ENCODE measurements at regions not wholly inside any gene's neighbourhood (a gene's known extent, or its start where the extent isn't known, plus 50 kb on each side); places are given as distances from the start of the nearest gene placed in this dataset.

GRCh38 chr9:38315085-38315595 is 77.4 kb upstream of the ALDH1B1 start:
- H4K20me1 ChIP-seq (ENCODE audit: insufficient read depth, low read length), result no peaks in the 10 kb centered on the region
- TF ChIP-seq CTCF (IDR thresholded peaks at IDR 0.05), result no peak
- Mint-ChIP-seq H3K9me3 (peaks cover 0 to 4% (median 0%) of the 10 kb centered on the region in 7 donors), H3K36me3 (no peaks in the 10 kb centered on the region), H3K4me1 (no peaks in the 10 kb centered on the region), H3K4me3 (no peak overlapping the region), H3K27ac (no peak overlapping the region), H3K27me3 (ENCODE audit: low read depth in 3 of 3) (peaks cover 4 to 14% (median 4%) of the 10 kb centered on the region in 3 donors)
- H3K9ac ChIP-seq (ENCODE audit: insufficient read depth, low read length, poor library complexity, severe bottlenecking), result no peak overlapping the region
- no peak for DNase-seq
- H3K27ac ChIP-seq (ENCODE audit: low read depth in 1 of 2, low read length in 2 of 2), result no peak overlapping the region
- no peaks in the 10 kb centered on the region for H3K4me1 ChIP-seq (ENCODE audit: control insufficient read depth in 1 of 2, insufficient read depth in 2 of 2, low read length in 2 of 2)
- H2AFZ ChIP-seq (ENCODE audit: insufficient read depth, low read depth, low read length, poor library complexity, severe bottlenecking), result no peak overlapping the region
- H3K9me3 ChIP-seq (replicated peaks in 1 of 2; ENCODE audit: control insufficient read depth in 1 of 2, insufficient read depth in 1 of 2, low read length in 2 of 2), result no peaks in the 10 kb centered on the region
- no peaks in the 10 kb centered on the region for H3K36me3 ChIP-seq (replicated peaks in 1 of 2; ENCODE audit: control insufficient read depth in 1 of 2, insufficient read depth in 2 of 2, low read length in 2 of 2)
- no peaks in the 10 kb centered on the region for H3K79me2 ChIP-seq (ENCODE audit: insufficient read depth, low read length)
- no peaks in the 10 kb centered on the region for H3K27me3 ChIP-seq (ENCODE audit: control insufficient read depth in 2 of 2, insufficient read depth in 2 of 2, low read length in 2 of 2)
- no peak overlapping the region for H3K4me3 ChIP-seq (replicated peaks in 1 of 3; ENCODE audit: low read depth in 2 of 3, low read length in 3 of 3)
- WGBS (ENCODE audit: insufficient coverage), result 89% methylated on average over 9 of the region's 9 CpGs
- intact Hi-C loops (cut with micrococcal nuclease), result no loop called here
- H3K4me2 ChIP-seq (replicated peaks; ENCODE audit: extremely low read depth, low read length, poor library complexity, severe bottlenecking), result no peak overlapping the region

GRCh38 chr9:38313421-38313820 is 79.1 kb upstream of the ALDH1B1 start:
- Histone ChIP-seq H3K27me3 (ENCODE audit: control insufficient read depth in 2 of 2, insufficient read depth in 2 of 2, low read length in 2 of 2) (no peaks in the 10 kb centered on the region), H3K4me2 (replicated peaks; ENCODE audit: extremely low read depth, low read length, poor library complexity, severe bottlenecking) (no peak overlapping the region), H3K9ac (ENCODE audit: insufficient read depth, low read length, poor library complexity, severe bottlenecking) (no peak overlapping the region), H3K4me3 (replicated peaks in 1 of 3; ENCODE audit: low read depth in 2 of 3, low read length in 3 of 3) (no peak overlapping the region), H2AFZ (ENCODE audit: insufficient read depth, low read depth, low read length, poor library complexity, severe bottlenecking) (no peak overlapping the region), H3K27ac (ENCODE audit: low read depth in 1 of 2, low read length in 2 of 2) (no peak overlapping the region), H3K9me3 (replicated peaks in 1 of 2; ENCODE audit: control insufficient read depth in 1 of 2, insufficient read depth in 1 of 2, low read length in 2 of 2) (no peaks in the 10 kb centered on the region), H3K36me3 (replicated peaks in 1 of 2; ENCODE audit: control insufficient read depth in 1 of 2, insufficient read depth in 2 of 2, low read length in 2 of 2) (no peaks in the 10 kb centered on the region), H4K20me1 (ENCODE audit: insufficient read depth, low read length) (no peaks in the 10 kb centered on the region), H3K79me2 (ENCODE audit: insufficient read depth, low read length) (no peaks in the 10 kb centered on the region), H3K4me1 (ENCODE audit: control insufficient read depth in 1 of 2, insufficient read depth in 2 of 2, low read length in 2 of 2) (no peaks in the 10 kb centered on the region)
- H3K9me3 Mint-ChIP-seq, result peaks cover 0 to 4% (median 0%) of the 10 kb centered on the region in 7 donors
- WGBS (ENCODE audit: insufficient coverage), result 94% methylated on average over 2 of the region's 6 CpGs
- no peaks in the 10 kb centered on the region for H3K4me1 Mint-ChIP-seq
- intact Hi-C loops (cut with micrococcal nuclease), result no loop called here
- no peak for DNase-seq
- no peak for TF ChIP-seq CTCF (IDR thresholded peaks at IDR 0.05)
- no peaks in the 10 kb centered on the region for H3K36me3 Mint-ChIP-seq
- H3K4me3 Mint-ChIP-seq, result no peak overlapping the region
- peaks cover 4 to 12% (median 5%) of the 10 kb centered on the region in 3 donors for H3K27me3 Mint-ChIP-seq (ENCODE audit: low read depth in 3 of 3)
- no peak overlapping the region for H3K27ac Mint-ChIP-seq

All from CD14-positive monocyte (primary cell).